Heart right ventricle (tissue), 16 donors: ENCODE measurements at regions not wholly inside any gene's neighbourhood (a gene's known extent, or its start where the extent isn't known, plus 50 kb on each side); places are given as distances from the start of the nearest gene placed in this dataset.
"Not testable (repeated sequence)": the region's sequence is repeated elsewhere in the genome, so short reads cannot be mapped to it uniquely, and the experiment has no call there.

ENCODE experiments used
- ATAC-seq, 8 donors: fragments of 200-7000 bp; cut with Tn5 transposase; one replicate each; pipeline ENCODE4 v1.9.1; 2020; ENCODE audit warnings: mild to moderate bottlenecking in 8 of 8, moderate library complexity in 8 of 8, moderate number of reproducible peaks in 1 of 8
- DNase-seq, 2 donors: peaks; one replicate each; pipeline ENCODE4 v3.0.0-alpha.2; 2020
- H3K27ac ChIP-seq, 10 donors: fragments of 200-600 bp; sonication (generic) in 2 of 10; one replicate each; pipeline versions ENCODE4 v1.5.0 to v1.8.0; 2020 to 2022; ENCODE audit warnings: mild to moderate bottlenecking in 3 of 10
- H3K27me3 ChIP-seq, 7 donors: fragments of 200-600 bp; one replicate each; pipeline ENCODE4 v1.8.0; 2021 to 2022; ENCODE audit warnings: mild to moderate bottlenecking in 2 of 7
- H3K36me3 ChIP-seq, 9 donors: fragments of 200-600 bp; sonication (generic) in 1 of 9; one replicate each; pipeline versions ENCODE4 v1.5.0 to v1.8.0; 2020 to 2022; ENCODE audit warnings: mild to moderate bottlenecking in 2 of 9
- H3K4me1 ChIP-seq, 9 donors: fragments of 200-600 bp; sonication (generic) in 1 of 9; one replicate each; pipeline versions ENCODE4 v1.5.0 to v1.8.0; 2020 to 2022; ENCODE audit warnings: mild to moderate bottlenecking in 4 of 9
- H3K4me3 ChIP-seq, 10 donors: fragments of 200-600 bp; sonication (generic) in 2 of 10; one replicate each; pipeline versions ENCODE4 v1.5.0 to v1.8.0; 2020 to 2022; ENCODE audit warnings: mild to moderate bottlenecking in 7 of 10, moderate library complexity in 2 of 10
- H3K9me3 ChIP-seq, 11 donors: fragments of 200-600 bp in 10 of 11; sonication (generic) in 2 of 11; one replicate each; pipeline versions ENCODE4 v1.5.0 to v1.8.0; 2013 to 2022; ENCODE audit warnings: mild to moderate bottlenecking in 2 of 11, control low read depth in 1 of 11, moderate library complexity in 1 of 11
- CTCF ChIP-seq, 9 donors: fragments of 200-600 bp; sonication (generic) in 2 of 9; IDR thresholded peaks; one replicate each; pipeline versions ENCODE4 v1.5.0 to v1.8.0; 2021 to 2022; ENCODE audit warnings: antibody characterized with exemption in 9 of 9, mild to moderate bottlenecking in 5 of 9, moderate library complexity in 1 of 9
- WGBS, 2 donors: extraction: QIAGEN DNeasy Blood & Tissue Kit; methylation state at CpG; one replicate each; pipeline ENCODE4 v1.1.7; 2013; ENCODE audit warnings: inconsistent platforms in 1 of 2; 5-methylcytosine and 5-hydroxymethylcytosine counted together
- intact Hi-C, 10 donors: fragments of 100-400 bp; cut with DNase I; formaldehyde crosslinking; loops; one replicate each; pipeline versions ENCODE4 v1.11.1 to v1.14.2; 2022
- donor health status: Arrhythmogenic right ventricular cardiomyopathy.
- donor health status: ischemic (EF 13 %, LVEDD 7.1; RV severe dilation, severe dysfunction).
- donor health status: healthy with polysubstance abuse.
- donor health status: DM: no; HTN: yes; CAD: no.
- donor health status: DM: no; HTN: no; CAD: no.
- donor health status: ischemic (EF 25% LVEDD 6.9; RV normal size, moderate dysfunction).
- donor health status: ischemic (EF 25% LVEDD 5.7; RV mildly dilated, moderate dysfunction).
- donor health status: healthy.
- donor health status: DM: yes; HTN: yes; CAD: no.
- donor health status: Ischemic cardiomyopathy.
- donor health status: ischemic (EF 35%, LVEDD 5.7; RV mildly dilated, moderate dysfunction).
- donor health status: nonischemic (EF 11% LVEDD 7.7; RV severe dilation, severe dysfunction).
- donor health status: DM: yes; HTN: yes; CAD: no.
- donor health status: PGD.
- donor health status: ischemic (EF 29% LVEDD 5.4; RV normal size, mild dysfunction).
- donor health status: nonischemic (EF 23%, LVEDD 6.1; RV moderate dilation, normal function).

GRCh38 chr11:71156301-71156700, 96.1 kb downstream of the SHANK2 start:
- ATAC-seq (no peak), DNase-seq (no peak)
- H3K9me3 ChIP-seq = peaks cover 0 to 6% (median 0%) of the 10 kb centered on the region in 11 donors
- no peak for TF ChIP-seq CTCF (IDR thresholded peaks at IDR 0.05)
- no peak overlapping the region for H3K4me3 ChIP-seq
- H3K27ac ChIP-seq = no peak overlapping the region
- no peaks in the 10 kb centered on the region for H3K36me3 ChIP-seq
- intact Hi-C loops = no loop called here
- 78 to 85% methylated on average over 6 of the region's 6 CpGs for WGBS, 2 donors
- H3K4me1 ChIP-seq = no peaks in the 10 kb centered on the region
- H3K27me3 ChIP-seq = peaks cover 0 to 50% (median 27%) of the 10 kb centered on the region in 7 donors

GRCh38 chr11:71155846-71156245, 96.5 kb downstream of the SHANK2 start:
- TF ChIP-seq CTCF (IDR thresholded peaks at IDR 0.05) = no peak
- Histone ChIP-seq H3K27me3 (peaks cover 0 to 53% (median 28%) of the 10 kb centered on the region in 7 donors), H3K4me1 (no peaks in the 10 kb centered on the region), H3K4me3 (no peak overlapping the region), H3K9me3 (peaks cover 0 to 6% (median 0%) of the 10 kb centered on the region in 11 donors), H3K27ac (no peak overlapping the region), H3K36me3 (no peaks in the 10 kb centered on the region)
- no peak for DNase-seq
- ATAC-seq = no peak
- 91% methylated on average over 8 of the region's 8 CpGs for WGBS, 2 donors
- intact Hi-C loops = no loop called here

GRCh38 chr11:71154261-71154805, 98.0 kb downstream of the SHANK2 start:
- H3K27ac ChIP-seq = no peak overlapping the region
- ATAC-seq = no peak
- H3K36me3 ChIP-seq = no peaks in the 10 kb centered on the region
- TF ChIP-seq CTCF (IDR thresholded peaks at IDR 0.05) = no peak
- no peak for DNase-seq
- H3K4me1 ChIP-seq = no peaks in the 10 kb centered on the region
- intact Hi-C loops = no loop called here
- WGBS, 2 donors = 70 to 71% methylated on average over 11 of the region's 11 CpGs
- H3K4me3 ChIP-seq = no peak overlapping the region
- H3K27me3 ChIP-seq = peaks cover 0 to 57% (median 29%) of the 10 kb centered on the region in 7 donors
- H3K9me3 ChIP-seq = peaks cover 0 to 6% (median 0%) of the 10 kb centered on the region in 11 donors

- H3K4me1 ChIP-seq = no peaks in the 10 kb centered on the region
- 1 to 2% methylated on average over 15 of the region's 15 CpGs for WGBS, 2 donors
Observed at GRCh38 chr11:71153005-71153390, 99.4 kb downstream of the SHANK2 start.

GRCh38 chr11:71152312-71153004, 99.9 kb downstream of the SHANK2 start:
- H3K36me3 ChIP-seq, H3K4me1 ChIP-seq, ATAC-seq, H3K9me3 ChIP-seq, DNase-seq, H3K27ac ChIP-seq, intact Hi-C loops: not testable (repeated sequence)
- H3K27me3 ChIP-seq = peaks cover 0 to 63% (median 29%) of the 10 kb centered on the region in 7 donors
- 56 to 60% methylated on average over 15 of the region's 15 CpGs for WGBS, 2 donors
- H3K4me3 ChIP-seq = peak overlapping the region in 1 of 10 donors; percentile 22

More at GRCh38 chr11:71153005-71153390, 99.4 kb downstream of the SHANK2 start:
- intact Hi-C loops = no loop called here
- Histone ChIP-seq H3K27ac (no peak overlapping the region), H3K9me3 (no peaks in the 10 kb centered on the region), H3K36me3 (no peaks in the 10 kb centered on the region), H3K4me3 (peak overlapping the region in 1 of 10 donors; percentile 22), H3K27me3 (peaks cover 0 to 65% (median 29%) of the 10 kb centered on the region in 7 donors)
- DNase-seq (no peak), ATAC-seq (no peak)
- TF ChIP-seq CTCF (IDR thresholded peaks at IDR 0.05) = no peak
